Liver (tissue), 8 donors: ENCODE measurements at regions not wholly inside any gene's neighbourhood (a gene's known extent, or its start where the extent isn't known, plus 50 kb on each side); places are given as distances from the start of the nearest gene placed in this dataset.

Experiments
- DNase-seq: peaks from one replicate; pipeline ENCODE4 v3.0.0-alpha.2; 2017; ENCODE audit warnings: low spot score
- H3K27ac ChIP-seq, 2 donors: one replicate each; pipeline ENCODE4 v1.7.0; 2013; ENCODE audit warnings: inconsistent platforms in 2 of 2, low read length in 2 of 2, control low read depth in 1 of 2, low read depth in 1 of 2, mild to moderate bottlenecking in 1 of 2
- H3K27me3 ChIP-seq, 4 donors: one replicate each; pipeline versions ENCODE4 v1.6.1 to v1.7.0; 2013; ENCODE audit warnings: low read length in 3 of 4, inconsistent platforms in 1 of 4, mild to moderate bottlenecking in 1 of 4, moderate library complexity in 1 of 4; ENCODE audit not compliant: control insufficient read depth in 4 of 4, insufficient read depth in 4 of 4
- H3K36me3 ChIP-seq, 4 donors: one replicate each; pipeline versions ENCODE4 v1.6.1 to v1.7.0; 2013; ENCODE audit warnings: low read length in 3 of 4, mild to moderate bottlenecking in 3 of 4, low read depth in 1 of 4, moderate library complexity in 1 of 4; ENCODE audit not compliant: control insufficient read depth in 4 of 4, insufficient read depth in 3 of 4
- H3K4me1 ChIP-seq, 4 donors: one replicate each; pipeline versions ENCODE4 v1.6.1 to v1.7.0; 2013; ENCODE audit warnings: low read length in 3 of 4, mild to moderate bottlenecking in 3 of 4, moderate library complexity in 1 of 4; ENCODE audit not compliant: control insufficient read depth in 4 of 4, insufficient read depth in 4 of 4
- H3K4me3 ChIP-seq, 3 donors: one replicate each; pipeline versions ENCODE4 v1.6.1 to v1.7.0; 2013; ENCODE audit warnings: low read length in 3 of 3, control low read depth in 1 of 3, low read depth in 1 of 3, mild to moderate bottlenecking in 1 of 3
- H3K9ac ChIP-seq, 2 donors: one replicate each; pipeline ENCODE4 v1.7.0; 2013; ENCODE audit warnings: low read length in 2 of 2, mild to moderate bottlenecking in 2 of 2, moderate library complexity in 2 of 2, control low read depth in 1 of 2, low read depth in 1 of 2
- H3K9me3 ChIP-seq, 4 donors: one replicate each; pipeline versions ENCODE4 v1.6.1 to v1.7.0; 2013; ENCODE audit warnings: low read length in 3 of 4; ENCODE audit not compliant: control insufficient read depth in 4 of 4
- EGR1 ChIP-seq, 2 donors: IDR thresholded peaks; 2 replicates each; pipeline ENCODE4 v1.6.1; 2016 to 2018; ENCODE audit warnings: antibody characterized with exemption in 2 of 2, low read depth in 2 of 2
- FOXA1 ChIP-seq: IDR thresholded peaks from 2 replicates; pipeline ENCODE4 v1.6.1; 2016; ENCODE audit warnings: antibody characterized with exemption
- FOXA2 ChIP-seq: IDR thresholded peaks from 2 replicates; pipeline ENCODE4 v1.6.1; 2016; ENCODE audit warnings: antibody characterized with exemption
- GABPA ChIP-seq, 2 donors: IDR thresholded peaks in 1 of 2; conservative IDR thresholded peaks in 1 of 2; 2 replicates each; pipeline ENCODE4 v1.6.1; 2016; ENCODE audit warnings: antibody characterized with exemption in 2 of 2, mild to moderate bottlenecking in 1 of 2, moderate library complexity in 1 of 2
- HNF4A ChIP-seq, 2 donors: conservative IDR thresholded peaks; 2 replicates each; pipeline ENCODE4 v1.6.1; 2016; ENCODE audit warnings: antibody characterized with exemption in 2 of 2, mild to moderate bottlenecking in 2 of 2
- HNF4G ChIP-seq: IDR thresholded peaks from 2 replicates; pipeline ENCODE4 v1.6.1; 2016; ENCODE audit warnings: antibody characterized with exemption
- JUND ChIP-seq, 2 donors: IDR thresholded peaks; 2 replicates each; pipeline ENCODE4 v1.6.1; 2016; ENCODE audit warnings: antibody characterized with exemption in 2 of 2
- NR2F2 ChIP-seq: IDR thresholded peaks from 2 replicates; pipeline ENCODE4 v1.6.1; 2016; ENCODE audit warnings: antibody characterized with exemption
- RAD21 ChIP-seq, 2 donors: IDR thresholded peaks; 2 replicates each; pipeline ENCODE4 v1.6.1; 2016; ENCODE audit warnings: antibody characterized with exemption in 2 of 2, mild to moderate bottlenecking in 2 of 2
- RXRA ChIP-seq, 2 donors: IDR thresholded peaks; 2 replicates each; pipeline ENCODE4 v1.6.1; 2017 to 2018; ENCODE audit warnings: antibody characterized with exemption in 2 of 2, mild to moderate bottlenecking in 1 of 2
- SP1 ChIP-seq: IDR thresholded peaks from 2 replicates; pipeline ENCODE4 v1.6.1; 2018; ENCODE audit warnings: antibody characterized with exemption, mild to moderate bottlenecking
- TAF1 ChIP-seq: conservative IDR thresholded peaks from 2 replicates; pipeline ENCODE4 v1.6.1; 2016; ENCODE audit warnings: antibody characterized with exemption, mild to moderate bottlenecking
- YY1 ChIP-seq: IDR thresholded peaks from 2 replicates; pipeline ENCODE4 v1.6.1; 2016; ENCODE audit warnings: antibody characterized with exemption, mild to moderate bottlenecking
- WGBS: extraction: QIAGEN DNeasy Blood & Tissue Kit; methylation state at CpG from one replicate; pipeline ENCODE4 v1.1.7; 2013; 5-methylcytosine and 5-hydroxymethylcytosine counted together
- TF ChIP-seq, protein P1 (sequence below): IDR thresholded peaks from 2 replicates; pipeline ENCODE4 v1.6.1; 2016; ENCODE audit warnings: antibody characterized with exemption, mild to moderate bottlenecking
- TF ChIP-seq, protein P2 (sequence below): IDR thresholded peaks from 2 replicates; pipeline ENCODE4 v1.6.1; 2016; ENCODE audit warnings: antibody characterized with exemption
- TF ChIP-seq, protein P3 (sequence below): IDR thresholded peaks from 2 replicates; pipeline ENCODE4 v1.6.1; 2016; ENCODE audit warnings: antibody characterized with exemption
- TF ChIP-seq, protein P4 (sequence below): IDR thresholded peaks from 2 replicates; pipeline ENCODE4 v1.6.1; 2016; ENCODE audit warnings: antibody characterized with exemption
- TF ChIP-seq, protein P5 (sequence below): fragments of 150-350 bp; IDR thresholded peaks from 2 replicates; pipeline ENCODE4 v1.5.1; 2017; ENCODE audit warnings: improper control_type of control experiment, low read depth, low read length; ENCODE audit not compliant: missing input control
- donor health status: healthy.
- donor health status: healthy.
- donor health status: healthy.
- donor health status: healthy.
- donor health status: healthy.

DNA sequence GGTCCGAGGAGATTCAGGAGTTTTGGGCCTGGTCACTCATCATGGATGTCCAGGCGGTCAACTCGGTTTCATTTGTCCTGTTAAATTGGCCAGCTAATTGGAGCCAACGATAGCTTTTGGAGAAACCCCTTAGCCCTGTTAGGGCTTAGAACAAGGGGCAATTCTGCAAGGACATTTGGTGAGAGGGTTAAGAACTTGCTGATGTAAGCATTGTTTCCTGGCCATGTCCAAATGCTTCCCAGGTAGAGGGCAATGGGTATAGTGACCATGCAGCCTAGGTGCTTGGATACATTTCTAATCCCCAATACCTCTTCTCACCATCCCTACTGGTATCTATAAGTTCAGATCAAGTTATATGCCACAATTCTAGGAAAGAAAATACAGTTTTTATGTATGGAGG lies 131.5 kb downstream of the RPS24 start:
- Histone ChIP-seq H3K27ac (no peak overlapping the region), H3K27me3 (no peaks in the 10 kb centered on the region), H3K9ac (no peak overlapping the region), H3K36me3 (no peaks in the 10 kb centered on the region), H3K4me3 (no peak overlapping the region), H3K4me1 (no peaks in the 10 kb centered on the region), H3K9me3 (peaks cover 0 to 3% (median under 1%) of the 10 kb centered on the region in 4 donors)
- no peak for DNase-seq
- TF ChIP-seq YY1: no peak
- TF ChIP-seq SP1: no peak
- TF ChIP-seq RAD21 (IDR thresholded peaks at IDR 0.05): no peak
- no peak for TF ChIP-seq EGR1 (IDR thresholded peaks at IDR 0.05; ENCODE audit: low read depth in 2 of 2)
- TF ChIP-seq JUND (IDR thresholded peaks at IDR 0.05): no peak
- no peak for TF ChIP-seq TAF1
- TF ChIP-seq HNF4G: no peak
- TF ChIP-seq, protein P1, sequence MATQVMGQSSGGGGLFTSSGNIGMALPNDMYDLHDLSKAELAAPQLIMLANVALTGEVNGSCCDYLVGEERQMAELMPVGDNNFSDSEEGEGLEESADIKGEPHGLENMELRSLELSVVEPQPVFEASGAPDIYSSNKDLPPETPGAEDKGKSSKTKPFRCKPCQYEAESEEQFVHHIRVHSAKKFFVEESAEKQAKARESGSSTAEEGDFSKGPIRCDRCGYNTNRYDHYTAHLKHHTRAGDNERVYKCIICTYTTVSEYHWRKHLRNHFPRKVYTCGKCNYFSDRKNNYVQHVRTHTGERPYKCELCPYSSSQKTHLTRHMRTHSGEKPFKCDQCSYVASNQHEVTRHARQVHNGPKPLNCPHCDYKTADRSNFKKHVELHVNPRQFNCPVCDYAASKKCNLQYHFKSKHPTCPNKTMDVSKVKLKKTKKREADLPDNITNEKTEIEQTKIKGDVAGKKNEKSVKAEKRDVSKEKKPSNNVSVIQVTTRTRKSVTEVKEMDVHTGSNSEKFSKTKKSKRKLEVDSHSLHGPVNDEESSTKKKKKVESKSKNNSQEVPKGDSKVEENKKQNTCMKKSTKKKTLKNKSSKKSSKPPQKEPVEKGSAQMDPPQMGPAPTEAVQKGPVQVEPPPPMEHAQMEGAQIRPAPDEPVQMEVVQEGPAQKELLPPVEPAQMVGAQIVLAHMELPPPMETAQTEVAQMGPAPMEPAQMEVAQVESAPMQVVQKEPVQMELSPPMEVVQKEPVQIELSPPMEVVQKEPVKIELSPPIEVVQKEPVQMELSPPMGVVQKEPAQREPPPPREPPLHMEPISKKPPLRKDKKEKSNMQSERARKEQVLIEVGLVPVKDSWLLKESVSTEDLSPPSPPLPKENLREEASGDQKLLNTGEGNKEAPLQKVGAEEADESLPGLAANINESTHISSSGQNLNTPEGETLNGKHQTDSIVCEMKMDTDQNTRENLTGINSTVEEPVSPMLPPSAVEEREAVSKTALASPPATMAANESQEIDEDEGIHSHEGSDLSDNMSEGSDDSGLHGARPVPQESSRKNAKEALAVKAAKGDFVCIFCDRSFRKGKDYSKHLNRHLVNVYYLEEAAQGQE: no peak
- no peak for TF ChIP-seq GABPA (IDR thresholded peaks at IDR 0.05 in 1 of 2, conservative IDR thresholded peaks at IDR 0.05 in 1 of 2)
- TF ChIP-seq, protein P2, sequence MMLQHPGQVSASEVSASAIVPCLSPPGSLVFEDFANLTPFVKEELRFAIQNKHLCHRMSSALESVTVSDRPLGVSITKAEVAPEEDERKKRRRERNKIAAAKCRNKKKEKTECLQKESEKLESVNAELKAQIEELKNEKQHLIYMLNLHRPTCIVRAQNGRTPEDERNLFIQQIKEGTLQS: no peak
- TF ChIP-seq, protein P3, sequence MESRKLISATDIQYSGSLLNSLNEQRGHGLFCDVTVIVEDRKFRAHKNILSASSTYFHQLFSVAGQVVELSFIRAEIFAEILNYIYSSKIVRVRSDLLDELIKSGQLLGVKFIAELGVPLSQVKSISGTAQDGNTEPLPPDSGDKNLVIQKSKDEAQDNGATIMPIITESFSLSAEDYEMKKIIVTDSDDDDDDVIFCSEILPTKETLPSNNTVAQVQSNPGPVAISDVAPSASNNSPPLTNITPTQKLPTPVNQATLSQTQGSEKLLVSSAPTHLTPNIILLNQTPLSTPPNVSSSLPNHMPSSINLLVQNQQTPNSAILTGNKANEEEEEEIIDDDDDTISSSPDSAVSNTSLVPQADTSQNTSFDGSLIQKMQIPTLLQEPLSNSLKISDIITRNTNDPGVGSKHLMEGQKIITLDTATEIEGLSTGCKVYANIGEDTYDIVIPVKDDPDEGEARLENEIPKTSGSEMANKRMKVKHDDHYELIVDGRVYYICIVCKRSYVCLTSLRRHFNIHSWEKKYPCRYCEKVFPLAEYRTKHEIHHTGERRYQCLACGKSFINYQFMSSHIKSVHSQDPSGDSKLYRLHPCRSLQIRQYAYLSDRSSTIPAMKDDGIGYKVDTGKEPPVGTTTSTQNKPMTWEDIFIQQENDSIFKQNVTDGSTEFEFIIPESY: no peak
- no peak for TF ChIP-seq NR2F2
- no peak for TF ChIP-seq FOXA2
- TF ChIP-seq, protein P4, sequence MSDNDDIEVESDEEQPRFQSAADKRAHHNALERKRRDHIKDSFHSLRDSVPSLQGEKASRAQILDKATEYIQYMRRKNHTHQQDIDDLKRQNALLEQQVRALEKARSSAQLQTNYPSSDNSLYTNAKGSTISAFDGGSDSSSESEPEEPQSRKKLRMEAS: no peak
- no peak for TF ChIP-seq RXRA (IDR thresholded peaks at IDR 0.05)
- TF ChIP-seq, protein P5, sequence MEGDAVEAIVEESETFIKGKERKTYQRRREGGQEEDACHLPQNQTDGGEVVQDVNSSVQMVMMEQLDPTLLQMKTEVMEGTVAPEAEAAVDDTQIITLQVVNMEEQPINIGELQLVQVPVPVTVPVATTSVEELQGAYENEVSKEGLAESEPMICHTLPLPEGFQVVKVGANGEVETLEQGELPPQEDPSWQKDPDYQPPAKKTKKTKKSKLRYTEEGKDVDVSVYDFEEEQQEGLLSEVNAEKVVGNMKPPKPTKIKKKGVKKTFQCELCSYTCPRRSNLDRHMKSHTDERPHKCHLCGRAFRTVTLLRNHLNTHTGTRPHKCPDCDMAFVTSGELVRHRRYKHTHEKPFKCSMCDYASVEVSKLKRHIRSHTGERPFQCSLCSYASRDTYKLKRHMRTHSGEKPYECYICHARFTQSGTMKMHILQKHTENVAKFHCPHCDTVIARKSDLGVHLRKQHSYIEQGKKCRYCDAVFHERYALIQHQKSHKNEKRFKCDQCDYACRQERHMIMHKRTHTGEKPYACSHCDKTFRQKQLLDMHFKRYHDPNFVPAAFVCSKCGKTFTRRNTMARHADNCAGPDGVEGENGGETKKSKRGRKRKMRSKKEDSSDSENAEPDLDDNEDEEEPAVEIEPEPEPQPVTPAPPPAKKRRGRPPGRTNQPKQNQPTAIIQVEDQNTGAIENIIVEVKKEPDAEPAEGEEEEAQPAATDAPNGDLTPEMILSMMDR: no peak
- no peak for TF ChIP-seq HNF4A (conservative IDR thresholded peaks at IDR 0.05)
- TF ChIP-seq FOXA1: no peak
- WGBS: 86% methylated on average over 4 of the region's 4 CpGs
